ENCODE measurements at regions not wholly inside any gene's neighbourhood (a gene's known extent, or its start where the extent isn't known, plus 50 kb on each side); places are given as distances from the start of the nearest gene placed in this dataset.

DNA sequence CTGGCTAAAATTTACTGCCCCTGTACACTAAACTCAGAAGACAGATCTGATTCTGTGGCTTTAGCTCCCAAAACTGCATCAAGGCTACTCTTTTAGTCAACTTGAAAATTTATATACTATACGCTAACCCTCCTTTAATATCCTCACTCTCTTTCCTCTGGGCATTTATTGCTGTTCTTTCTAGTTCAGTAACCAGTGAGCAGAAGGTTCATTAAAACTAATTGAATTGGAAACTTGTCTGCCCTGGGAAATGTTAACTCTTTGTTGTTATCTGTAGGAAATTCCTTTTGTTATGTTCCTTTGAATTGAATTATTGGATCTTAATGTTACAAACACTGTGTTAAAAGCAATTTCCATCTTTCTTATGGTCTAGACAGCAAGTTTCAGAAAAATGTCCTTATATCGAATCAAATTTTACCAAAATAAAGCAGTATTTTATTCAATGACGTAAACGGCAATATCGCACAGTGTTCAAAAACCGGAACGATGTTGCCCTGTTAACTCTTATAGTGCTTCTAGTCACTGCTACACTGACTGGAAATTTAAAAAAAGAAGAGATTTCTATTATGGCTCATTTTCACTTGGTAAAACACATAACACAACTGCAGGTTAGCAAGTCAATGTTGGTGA is 168.3 kb downstream of the NR4A2 start:
- no peak for DNase-seq (ENCODE audit: low read depth)

DNA sequence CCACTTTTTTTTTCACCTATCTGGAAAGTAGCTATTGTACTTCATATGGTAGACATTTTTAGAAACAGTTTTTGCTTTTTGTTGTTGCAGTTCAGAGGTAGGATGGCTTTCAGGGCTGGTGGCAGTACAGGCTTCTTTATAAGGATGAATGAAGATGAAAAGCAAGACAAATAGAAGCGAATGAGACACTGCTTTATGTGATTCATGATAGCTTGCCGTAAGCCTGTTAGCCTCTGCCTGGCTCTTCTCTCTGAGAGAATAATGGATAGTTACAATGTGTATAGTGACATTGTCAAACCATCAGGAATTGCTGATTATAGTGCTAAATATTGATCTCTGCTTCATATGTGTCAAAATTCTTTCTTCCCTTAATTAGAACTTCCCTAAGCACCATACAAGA is 173.7 kb downstream of the NR4A2 start:
- no peak for DNase-seq (ENCODE audit: low read depth)

DNA sequence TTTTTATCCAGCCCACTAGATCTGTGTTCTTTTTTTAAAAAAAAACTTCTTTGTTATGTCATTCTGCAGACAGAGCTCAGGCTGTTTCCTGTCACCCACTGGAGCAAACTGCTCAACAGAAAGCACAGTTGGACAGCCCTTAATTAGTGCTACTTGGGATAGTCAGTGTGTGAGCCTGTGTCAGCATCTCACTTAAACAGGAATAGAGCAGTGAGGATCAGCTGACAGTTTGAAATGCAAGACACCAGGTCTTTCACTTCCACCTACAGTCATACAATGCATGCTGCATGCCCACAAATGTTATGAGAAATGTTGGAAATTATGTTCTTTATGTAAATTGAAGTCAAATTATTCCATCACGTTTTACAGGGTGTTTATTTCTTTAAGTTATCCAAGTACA is 174.9 kb downstream of the NR4A2 start:
- DNase-seq (ENCODE audit: low read depth), result no peak

DNA sequence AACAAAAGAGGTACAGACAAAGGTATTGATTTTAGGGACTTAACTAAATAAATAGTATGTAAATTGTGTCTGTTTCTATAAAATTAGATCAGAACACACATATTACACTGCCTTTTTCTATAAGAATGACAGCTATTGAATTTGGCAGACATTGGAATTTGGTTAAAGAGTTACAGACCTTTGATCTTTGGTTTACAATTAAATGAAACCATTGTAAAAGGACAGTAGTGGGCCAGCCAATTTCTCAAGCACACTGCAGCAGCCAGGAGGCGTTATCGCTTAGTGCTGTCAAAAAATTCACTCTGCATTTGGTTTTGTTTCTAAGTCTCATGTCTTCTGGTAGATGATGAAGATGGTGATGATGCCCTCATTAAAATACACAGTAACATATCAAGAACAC is 175.9 kb downstream of the NR4A2 start:
- DNase-seq (ENCODE audit: low read depth), result no peak

DNA sequence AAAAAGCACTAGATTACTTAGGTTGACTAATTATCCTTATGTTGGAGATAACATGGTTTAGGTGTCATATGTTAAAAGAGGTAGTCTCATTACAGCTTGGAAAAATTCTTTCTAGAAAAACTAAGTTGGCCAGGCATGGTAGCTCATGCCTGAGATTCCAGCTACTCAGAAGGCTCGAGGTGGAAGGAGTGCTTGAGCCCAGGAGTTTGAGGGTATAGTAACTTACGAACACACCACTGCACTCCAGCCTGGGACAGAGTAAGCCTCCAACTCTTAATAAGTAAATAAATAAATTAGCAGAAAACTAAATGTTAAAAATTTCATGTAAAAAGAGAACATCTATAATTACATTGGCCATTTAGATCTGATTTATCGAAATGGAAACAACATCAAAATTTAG is 177.2 kb downstream of the NR4A2 start:
- DNase-seq (ENCODE audit: low read depth), result no peak

DNA sequence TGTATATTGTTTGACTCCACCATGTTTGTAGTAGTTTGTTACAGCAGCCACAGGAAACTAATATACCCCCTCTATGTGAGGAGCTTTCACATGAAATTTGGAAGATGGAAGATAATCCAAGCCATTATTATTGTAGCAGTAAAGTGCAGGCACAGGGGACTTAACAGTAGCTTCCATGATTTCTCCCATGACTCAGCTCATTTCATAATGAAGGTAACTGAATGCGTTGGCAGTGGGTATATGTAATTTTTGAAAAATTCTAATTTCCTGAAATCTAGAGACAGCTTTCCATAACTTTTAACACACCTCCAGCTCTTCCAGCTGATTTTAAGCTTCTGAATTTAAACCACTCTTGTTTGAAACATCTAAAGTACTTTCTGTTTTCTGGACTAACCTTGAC is 181.2 kb downstream of the NR4A2 start:
- no peak for DNase-seq (ENCODE audit: low read depth)

DNA sequence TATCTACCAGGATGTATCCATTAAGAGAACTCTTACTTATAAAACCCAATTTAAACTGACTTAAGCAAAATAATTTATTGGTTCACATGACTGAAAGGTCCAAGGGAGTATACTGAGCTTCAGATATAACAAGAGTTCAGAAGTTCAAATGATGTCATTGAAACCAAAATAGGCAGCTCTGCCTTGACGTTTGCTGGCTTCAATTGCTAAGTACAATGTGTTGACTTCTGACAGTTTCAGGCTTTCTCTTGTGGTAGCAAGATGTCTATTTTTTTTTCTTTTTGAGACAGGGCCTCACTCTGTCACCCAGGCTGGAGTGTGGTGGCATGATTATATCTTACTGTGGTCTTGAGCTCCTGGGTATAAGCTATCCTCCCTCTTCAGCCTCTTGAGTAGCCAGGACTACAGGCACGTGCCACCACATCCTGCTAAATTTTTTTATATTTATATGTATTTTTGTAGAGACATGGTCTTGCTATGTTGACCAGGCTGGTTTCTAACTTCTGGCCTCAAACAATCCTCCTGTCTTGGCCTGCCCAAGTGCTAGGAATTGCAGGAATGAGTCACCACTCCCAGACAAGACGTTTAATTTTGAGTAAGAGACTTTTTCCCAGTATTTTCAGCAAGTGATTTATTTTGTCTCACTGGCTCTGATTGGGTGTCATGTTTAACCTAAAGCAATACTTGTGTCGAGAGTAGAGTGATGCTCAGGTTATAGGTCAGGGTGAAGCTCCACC is 184.8 kb downstream of the NR4A2 start:
- DNase-seq (ENCODE audit: low read depth), result no peak

DNA sequence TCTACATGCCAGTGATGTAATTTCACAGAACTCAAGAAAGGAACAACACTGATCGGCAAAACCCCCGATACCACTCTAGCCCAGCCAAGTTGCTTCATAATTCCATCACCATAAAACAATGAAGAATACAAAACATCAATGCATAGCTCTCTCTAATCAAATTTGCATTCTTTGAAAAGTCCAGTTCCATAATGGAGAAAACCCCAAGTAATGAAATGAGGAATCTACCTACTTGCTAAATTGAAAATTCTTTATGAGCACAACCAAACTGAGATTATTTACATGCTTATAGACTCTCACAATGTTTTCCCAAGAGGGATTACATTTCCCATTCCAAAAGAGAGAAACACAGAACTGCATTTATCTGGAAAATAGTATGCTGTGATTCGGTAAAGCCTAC is 186.5 kb downstream of the NR4A2 start:
- no peak for DNase-seq (ENCODE audit: low read depth)

DNA sequence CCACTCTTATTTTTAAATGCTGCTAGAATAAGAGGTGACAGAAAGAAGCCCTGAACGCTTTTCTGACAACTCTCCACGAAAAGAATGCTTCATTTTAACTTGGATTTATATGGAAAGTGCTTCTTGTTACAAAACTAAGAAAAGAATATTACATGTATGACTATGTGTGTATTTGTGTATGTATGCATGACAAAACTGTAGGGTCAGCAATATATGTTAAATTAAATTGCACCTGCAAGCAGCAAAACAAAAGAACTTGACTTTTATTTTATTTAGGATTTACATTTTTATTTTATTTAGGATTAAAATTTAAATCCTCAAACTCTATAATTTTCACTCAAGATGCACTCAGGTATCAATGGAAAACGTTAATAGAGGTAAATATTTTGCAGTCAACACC is 187.1 kb downstream of the NR4A2 start:
- no peak for DNase-seq (ENCODE audit: low read depth)

DNA sequence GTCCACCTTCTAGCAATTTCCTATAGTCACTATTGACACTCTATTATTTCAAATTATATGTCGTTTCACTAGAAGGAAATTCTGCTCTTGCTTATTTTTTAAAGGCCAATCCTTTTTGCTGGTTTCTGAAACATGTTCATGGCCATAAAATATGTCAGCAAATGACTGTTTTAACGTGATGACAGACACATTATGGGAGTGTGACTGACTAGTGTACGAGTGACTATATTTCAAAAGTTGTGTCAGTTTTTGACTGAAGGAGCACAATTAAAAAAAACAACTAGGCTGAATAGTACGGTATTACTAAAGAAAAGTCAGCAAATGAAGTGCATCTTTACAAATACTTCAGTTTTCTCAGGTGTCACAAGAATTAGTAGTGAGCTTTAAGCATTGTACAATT is 196.0 kb downstream of the NR4A2 start:
- no peak for DNase-seq (ENCODE audit: low read depth)

DNA sequence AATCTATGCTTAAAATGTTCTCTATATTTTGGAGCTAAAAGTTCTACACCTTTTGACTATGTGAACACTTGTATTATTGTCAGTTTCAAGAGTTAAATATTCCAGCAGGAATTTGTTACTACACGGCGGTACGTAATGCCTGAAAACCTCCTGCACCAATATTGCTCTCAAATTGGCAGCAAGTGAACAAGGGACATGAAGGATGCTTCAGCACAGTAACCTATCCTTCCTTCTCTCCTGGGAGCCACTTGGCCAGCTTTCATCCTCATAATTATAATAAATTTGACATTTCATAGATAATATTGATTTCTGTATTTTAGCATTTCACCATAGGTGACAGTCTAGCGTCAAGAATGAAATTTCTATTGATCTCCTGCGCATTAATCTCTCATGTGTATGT is 197.6 kb downstream of the NR4A2 start:
- no peak for DNase-seq (ENCODE audit: low read depth)

DNA sequence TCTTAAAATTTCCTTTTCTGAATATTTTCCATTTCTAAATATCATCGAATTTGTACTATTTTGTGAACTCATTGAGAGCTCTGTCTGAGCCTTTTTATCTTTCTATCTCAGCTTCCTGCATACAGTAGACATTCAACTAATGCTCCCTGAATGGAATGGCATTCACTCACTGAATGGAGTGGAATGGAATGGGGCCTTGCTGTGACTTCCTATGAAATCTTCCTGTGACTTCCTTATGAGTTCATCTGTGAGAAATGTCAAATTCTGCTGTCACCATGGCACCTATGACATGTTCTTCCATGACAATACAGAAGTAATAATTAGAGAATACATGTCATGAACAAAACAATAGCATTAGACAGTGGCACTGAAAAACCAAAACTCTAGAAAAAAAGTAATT is 199.6 kb downstream of the NR4A2 start:
- DNase-seq (ENCODE audit: low read depth), result no peak

DNA sequence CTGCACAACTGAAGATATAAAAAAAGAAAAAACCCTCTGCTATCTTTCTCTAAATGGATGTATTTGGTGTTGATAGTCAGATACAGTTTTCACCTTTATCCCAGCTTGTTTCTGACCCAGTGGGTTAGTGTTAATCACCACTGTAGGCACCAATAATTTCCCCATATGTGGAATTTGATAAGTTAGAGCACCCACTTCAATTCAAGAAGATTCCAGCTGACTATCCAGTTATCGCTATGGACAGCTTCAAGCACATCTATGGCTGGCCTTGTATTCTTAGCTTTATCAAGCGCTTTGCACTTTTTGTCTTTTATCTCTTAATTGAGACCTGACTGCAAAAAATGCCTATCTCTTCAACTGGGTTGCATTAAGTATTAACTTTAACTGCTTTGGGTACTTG is 200.4 kb downstream of the NR4A2 start:
- no peak for DNase-seq (ENCODE audit: low read depth)

DNA sequence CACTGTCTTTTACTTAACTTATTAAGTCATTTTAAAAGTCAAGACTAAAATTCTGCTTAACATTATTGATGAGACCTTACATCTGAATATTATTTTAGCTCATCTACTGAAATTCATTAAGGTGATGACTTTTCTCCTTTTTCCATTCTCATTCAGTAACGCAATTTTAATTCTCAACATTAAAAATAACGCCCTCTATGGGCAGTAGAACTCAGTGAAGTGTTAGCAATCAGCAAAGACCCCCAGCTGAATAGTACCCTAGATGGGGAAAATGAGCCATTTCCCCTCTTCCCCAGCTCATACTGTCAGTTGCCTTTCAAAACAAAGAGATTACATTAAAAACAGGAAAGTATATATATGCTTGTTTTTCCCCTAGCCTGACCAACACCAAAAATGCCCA is 203.3 kb downstream of the NR4A2 start:
- no peak for DNase-seq (ENCODE audit: low read depth)

DNA sequence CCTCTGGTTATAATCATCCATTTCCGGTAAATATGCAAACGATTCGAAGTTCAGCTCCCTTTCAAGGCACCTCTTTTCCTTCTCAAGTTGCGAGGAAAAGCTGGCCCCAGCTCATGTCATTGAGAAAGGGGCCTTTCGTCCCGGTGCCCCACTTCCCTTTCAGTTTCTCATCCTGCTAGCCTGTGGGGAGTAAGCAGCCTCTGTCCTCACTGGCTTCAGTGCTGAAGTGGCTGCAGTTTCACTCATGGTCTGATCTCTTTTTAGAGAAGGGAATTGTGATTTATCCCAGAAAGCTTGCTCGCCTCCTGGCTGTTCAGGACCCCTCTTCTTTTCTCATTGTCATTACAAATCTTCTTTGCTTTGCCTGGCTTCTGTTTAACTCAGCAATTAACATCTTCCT is 207.5 kb downstream of the NR4A2 start:
- DNase-seq (ENCODE audit: low read depth), result no peak

DNA sequence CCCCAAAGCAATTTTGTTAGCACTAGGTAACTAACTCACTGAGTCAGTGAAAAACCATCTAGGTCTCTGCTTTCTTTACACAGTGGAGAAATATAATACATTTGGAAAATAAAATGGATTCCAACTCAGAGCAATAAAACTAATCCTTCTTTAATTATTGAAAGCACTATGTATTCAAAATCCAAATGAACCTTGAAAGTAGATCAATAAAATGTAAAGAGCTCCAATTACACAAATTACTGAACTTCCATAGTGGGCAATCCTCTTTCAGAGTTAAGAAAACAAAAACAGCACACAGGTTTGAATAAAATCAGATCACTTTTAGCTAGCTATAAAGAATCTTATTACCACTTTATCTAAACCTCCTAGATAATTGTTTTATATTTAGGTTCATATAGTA is 208.1 kb downstream of the NR4A2 start:
- no peak for DNase-seq (ENCODE audit: low read depth)

DNA sequence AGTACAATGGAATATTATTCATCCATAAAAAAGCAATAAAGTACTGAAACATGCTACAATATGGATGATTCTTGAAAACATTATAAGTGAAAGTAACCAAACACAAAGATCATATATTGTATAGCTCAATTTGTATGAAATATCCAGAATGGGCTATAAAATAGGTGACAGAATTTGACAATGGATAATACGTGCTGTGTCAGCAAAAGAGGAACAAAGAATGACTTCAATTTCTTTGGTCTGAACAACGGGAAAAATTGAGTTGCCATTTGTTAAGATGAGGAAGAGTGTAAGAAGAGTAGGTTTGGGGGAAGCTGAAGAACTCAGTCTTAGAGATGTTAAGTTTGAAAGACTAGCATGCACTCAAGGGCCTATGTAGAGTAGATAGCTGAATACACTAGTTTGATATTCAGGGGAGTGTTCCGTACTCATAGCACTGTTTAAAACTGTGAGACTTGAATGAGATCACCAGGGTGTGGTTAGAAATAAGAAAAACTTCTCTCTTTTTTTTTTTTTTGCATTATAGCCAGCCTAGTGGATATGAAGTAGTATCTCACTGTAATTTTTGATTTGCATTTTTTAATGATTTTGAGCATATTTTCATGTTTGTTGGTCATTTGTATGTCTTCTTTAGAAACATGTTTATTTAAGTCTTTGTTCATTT is 213.6 kb downstream of the NR4A2 start:
- no peak for DNase-seq (ENCODE audit: low read depth)

DNA sequence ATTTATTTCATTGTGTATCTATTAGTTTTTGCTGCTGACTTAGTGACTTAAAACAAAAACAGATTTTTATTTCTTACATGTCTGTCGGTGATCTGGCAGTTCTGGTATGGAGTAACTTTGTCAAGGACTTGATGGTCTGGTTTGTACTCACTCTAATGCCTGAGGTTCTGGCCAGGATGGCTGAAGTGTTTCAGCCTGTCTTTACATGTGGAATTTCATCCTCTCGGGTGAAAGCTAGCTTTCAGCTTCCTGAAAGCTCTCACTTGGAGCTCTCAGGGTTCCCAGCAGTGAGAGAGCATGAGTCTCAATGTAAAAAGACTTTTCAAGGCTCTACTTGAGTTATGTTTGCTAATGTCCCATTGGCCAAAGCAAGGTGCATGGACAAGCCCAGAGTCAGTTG is 216.4 kb downstream of the NR4A2 start:
- DNase-seq (ENCODE audit: low read depth), result no peak

DNA sequence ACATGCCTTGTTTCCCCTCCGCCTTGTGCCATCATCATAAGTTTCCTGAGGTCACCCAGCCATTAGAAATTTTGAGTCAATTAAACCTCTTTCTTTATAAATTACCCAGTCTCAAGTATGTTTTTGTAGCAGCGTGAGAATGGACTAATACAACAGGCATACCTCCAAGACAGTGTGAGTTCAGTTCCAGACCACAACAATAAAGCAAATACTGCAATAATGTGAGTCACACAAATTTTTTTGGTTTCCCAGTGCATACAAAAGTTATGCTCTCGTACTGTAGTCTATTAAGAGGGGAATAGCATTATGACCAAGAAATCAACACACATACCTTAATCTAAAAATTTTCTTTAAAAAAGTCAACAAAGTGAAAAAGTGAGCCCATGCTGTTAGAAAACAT is 217.2 kb downstream of the NR4A2 start:
- peak; percentile 16 for DNase-seq (ENCODE audit: low read depth)

DNA sequence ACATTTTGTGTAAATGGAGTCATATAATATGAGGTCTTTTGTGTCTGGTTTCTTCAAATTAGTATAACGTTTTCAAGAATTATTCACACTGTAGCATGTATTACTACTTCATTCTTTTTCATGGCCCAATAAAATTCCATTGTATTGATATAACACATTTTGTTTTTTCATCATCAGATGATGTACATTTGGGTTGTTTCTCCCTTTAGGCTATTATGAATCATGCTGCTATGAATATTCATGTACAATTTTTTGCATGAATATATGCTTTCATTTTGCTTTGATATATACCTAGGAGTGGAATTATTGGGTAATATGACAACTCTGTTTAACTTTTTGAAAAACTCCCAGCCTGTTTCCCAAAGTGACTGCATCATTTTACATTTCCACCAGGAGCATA is 220.2 kb downstream of the NR4A2 start:
- DNase-seq (ENCODE audit: low read depth), result no peak

DNA sequence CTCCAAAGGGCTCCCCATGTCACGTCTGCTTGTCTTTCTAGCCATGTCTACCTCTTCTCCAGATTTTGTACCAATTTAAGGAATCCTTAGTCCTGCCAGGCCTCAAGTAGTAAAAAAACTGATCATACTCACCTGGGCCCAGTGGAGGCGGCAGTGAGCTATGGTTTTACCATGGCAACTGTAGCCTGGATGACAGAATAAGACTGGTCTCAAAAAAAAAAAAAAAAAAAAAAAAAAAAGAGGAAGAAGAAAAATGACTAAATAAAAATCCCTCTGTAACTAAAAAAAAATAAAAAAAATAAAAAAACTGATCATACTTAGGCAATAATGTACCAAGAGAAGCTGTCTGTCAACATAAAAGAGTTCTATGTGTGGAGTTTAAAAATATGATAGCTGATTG is 221.6 kb downstream of the NR4A2 start:
- no peak for DNase-seq (ENCODE audit: low read depth)

DNA sequence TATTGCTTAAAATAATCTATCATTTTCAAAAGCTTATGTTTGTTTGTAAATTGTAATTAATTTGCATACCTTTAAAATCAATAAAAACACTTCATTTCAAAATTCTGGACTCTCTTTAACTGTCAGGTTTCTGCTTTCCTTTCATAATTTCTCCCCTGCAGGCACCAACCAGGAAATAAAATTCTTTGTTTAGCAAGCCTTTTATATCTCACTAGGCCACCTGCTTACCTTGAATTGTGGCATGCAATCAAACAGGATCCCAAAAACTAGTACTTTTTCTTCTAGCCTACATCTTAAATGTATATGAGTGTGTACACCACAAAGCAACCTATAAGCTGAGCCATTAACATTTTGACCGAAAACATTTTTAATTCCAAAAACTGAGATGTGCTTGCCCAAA is 233.1 kb downstream of the NR4A2 start:
- DNase-seq (ENCODE audit: low read depth), result no peak

DNA sequence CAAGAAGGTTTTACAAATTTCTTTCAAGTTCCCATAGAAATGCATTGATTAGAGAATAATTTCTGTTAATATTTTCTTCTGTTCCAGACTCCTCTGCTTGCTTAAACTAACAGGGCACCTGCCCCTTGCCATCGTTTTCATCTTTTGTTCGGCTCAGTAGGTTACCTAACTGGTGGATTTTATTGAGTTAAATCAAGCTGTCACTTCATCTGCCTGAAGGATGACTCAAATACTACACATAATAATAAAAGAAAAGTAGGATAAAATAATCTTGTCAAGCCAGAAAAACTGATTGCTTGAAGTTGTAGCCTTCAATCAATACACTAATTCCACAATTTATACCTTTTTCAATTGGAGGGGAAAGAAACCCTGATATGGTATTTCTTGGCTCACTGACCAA is 234.0 kb downstream of the NR4A2 start:
- no peak for DNase-seq (ENCODE audit: low read depth)

DNA sequence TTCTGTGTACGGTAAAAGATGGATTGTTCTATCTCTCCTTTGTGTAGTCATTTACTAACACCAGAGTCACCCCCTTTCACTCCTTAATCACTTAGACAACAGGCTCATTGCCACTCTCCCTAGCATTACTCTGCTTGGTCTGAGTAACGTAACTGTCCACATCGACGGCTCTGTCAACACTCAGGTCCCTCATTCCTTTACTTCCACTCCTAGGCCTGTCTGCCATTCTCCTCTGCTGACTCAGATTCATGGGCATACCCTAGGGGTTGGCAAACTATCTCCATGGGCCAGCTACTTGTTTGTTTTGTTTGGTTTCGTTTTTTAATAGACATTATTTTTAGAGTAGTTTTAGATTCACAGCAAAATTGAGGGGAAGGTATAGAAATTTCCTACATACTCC is 243.9 kb downstream of the NR4A2 start:
- DNase-seq (ENCODE audit: low read depth), result no peak
